Calu3 (cell line): ENCODE measurements at regions not wholly inside any gene's neighbourhood (a gene's known extent, or its start where the extent isn't known, plus 50 kb on each side); places are given as distances from the start of the nearest gene placed in this dataset.
"Not testable (repeated sequence)": the region's sequence is repeated elsewhere in the genome, so short reads cannot be mapped to it uniquely, and the experiment has no call there.

Experiments
- BruUV-seq: library from RNA; stranded (reverse); fragments of 400-500 nt; replicated peaks from 2 replicates; lab custom pipeline; 2021; lab: Mats Ljungman, UMichigan
- CTCF ChIA-PET: fragments of 300-600 bp; sonication (Branson Sonifier 250); formaldehyde crosslinking; loops from one replicate; lab custom pipeline; 2022; ENCODE audit warnings: antibody characterized with exemption; lab: Charles Lee
- DNase-seq: peaks from one replicate; pipeline ENCODE4 v3.0.0; 2022
- H3K27ac Mint-ChIP-seq: one replicate; pipeline ENCODE4 v1.8.0; 2022; ENCODE audit warnings: mixed read lengths; ENCODE audit not compliant: unreplicated experiment
- H3K27me3 Mint-ChIP-seq: one replicate; pipeline ENCODE4 v1.8.0; 2022; ENCODE audit warnings: mixed read lengths; ENCODE audit not compliant: unreplicated experiment
- H3K36me3 Mint-ChIP-seq: one replicate; pipeline ENCODE4 v1.8.0; 2022; ENCODE audit warnings: mild to moderate bottlenecking, moderate library complexity, mixed read lengths; ENCODE audit not compliant: insufficient read depth, unreplicated experiment
- H3K4me1 Mint-ChIP-seq: one replicate; pipeline ENCODE4 v1.8.0; 2022; ENCODE audit warnings: mild to moderate bottlenecking, low read depth, mixed read lengths; ENCODE audit not compliant: unreplicated experiment
- H3K4me3 Mint-ChIP-seq: one replicate; pipeline ENCODE4 v1.8.0; 2022; ENCODE audit warnings: mild to moderate bottlenecking, low read depth, moderate library complexity, mixed read lengths; ENCODE audit not compliant: unreplicated experiment
- H3K9me3 Mint-ChIP-seq: one replicate; pipeline ENCODE4 v1.8.0; 2022; ENCODE audit warnings: low read depth, mixed read lengths; ENCODE audit not compliant: unreplicated experiment
- intact Hi-C: fragments of 100-400 bp; cut with micrococcal nuclease; formaldehyde crosslinking; loops from one replicate; pipeline ENCODE4 v1.10.0; 2022; ENCODE audit not compliant: unreplicated experiment
- TF ChIP-seq, protein P1 (sequence below): fragments of 200-600 bp; IDR thresholded peaks from one replicate; pipeline ENCODE4 v1.8.0; 2022; ENCODE audit warnings: antibody characterized with exemption; ENCODE audit not compliant: unreplicated experiment

- no peaks in the 10 kb centered on the region for H3K4me1 Mint-ChIP-seq
- CTCF ChIA-PET, result no interaction called here
- intact Hi-C loops, result no loop called here
- peaks cover 3% of the 10 kb centered on the region for H3K9me3 Mint-ChIP-seq
- no peaks in the 10 kb centered on the region for H3K36me3 Mint-ChIP-seq
- no peaks in the 10 kb centered on the region for H3K27me3 Mint-ChIP-seq
- TF ChIP-seq, protein P1, sequence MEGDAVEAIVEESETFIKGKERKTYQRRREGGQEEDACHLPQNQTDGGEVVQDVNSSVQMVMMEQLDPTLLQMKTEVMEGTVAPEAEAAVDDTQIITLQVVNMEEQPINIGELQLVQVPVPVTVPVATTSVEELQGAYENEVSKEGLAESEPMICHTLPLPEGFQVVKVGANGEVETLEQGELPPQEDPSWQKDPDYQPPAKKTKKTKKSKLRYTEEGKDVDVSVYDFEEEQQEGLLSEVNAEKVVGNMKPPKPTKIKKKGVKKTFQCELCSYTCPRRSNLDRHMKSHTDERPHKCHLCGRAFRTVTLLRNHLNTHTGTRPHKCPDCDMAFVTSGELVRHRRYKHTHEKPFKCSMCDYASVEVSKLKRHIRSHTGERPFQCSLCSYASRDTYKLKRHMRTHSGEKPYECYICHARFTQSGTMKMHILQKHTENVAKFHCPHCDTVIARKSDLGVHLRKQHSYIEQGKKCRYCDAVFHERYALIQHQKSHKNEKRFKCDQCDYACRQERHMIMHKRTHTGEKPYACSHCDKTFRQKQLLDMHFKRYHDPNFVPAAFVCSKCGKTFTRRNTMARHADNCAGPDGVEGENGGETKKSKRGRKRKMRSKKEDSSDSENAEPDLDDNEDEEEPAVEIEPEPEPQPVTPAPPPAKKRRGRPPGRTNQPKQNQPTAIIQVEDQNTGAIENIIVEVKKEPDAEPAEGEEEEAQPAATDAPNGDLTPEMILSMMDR, result no peak
- no TSS peak for BruUV-seq
- no peak for DNase-seq
- no peak overlapping the region for H3K4me3 Mint-ChIP-seq
- no peak overlapping the region for H3K27ac Mint-ChIP-seq
Measured at GRCh38 chr14:39593377-39593776, 161.1 kb upstream of the FBXO33 start.

- BruUV-seq, result no TSS peak
- CTCF ChIA-PET, result no interaction called here
- Mint-ChIP-seq H3K4me3 (no peak overlapping the region), H3K36me3 (no peaks in the 10 kb centered on the region), H3K4me1 (no peaks in the 10 kb centered on the region), H3K27me3 (no peaks in the 10 kb centered on the region), H3K27ac (no peak overlapping the region), H3K9me3 (peaks cover 3% of the 10 kb centered on the region)
- TF ChIP-seq, protein P1, result no peak
- DNase-seq, result no peak
- intact Hi-C loops, result no loop called here
Measured at GRCh38 chr14:39592116-39592789, 160.0 kb upstream of the FBXO33 start.

DNA sequence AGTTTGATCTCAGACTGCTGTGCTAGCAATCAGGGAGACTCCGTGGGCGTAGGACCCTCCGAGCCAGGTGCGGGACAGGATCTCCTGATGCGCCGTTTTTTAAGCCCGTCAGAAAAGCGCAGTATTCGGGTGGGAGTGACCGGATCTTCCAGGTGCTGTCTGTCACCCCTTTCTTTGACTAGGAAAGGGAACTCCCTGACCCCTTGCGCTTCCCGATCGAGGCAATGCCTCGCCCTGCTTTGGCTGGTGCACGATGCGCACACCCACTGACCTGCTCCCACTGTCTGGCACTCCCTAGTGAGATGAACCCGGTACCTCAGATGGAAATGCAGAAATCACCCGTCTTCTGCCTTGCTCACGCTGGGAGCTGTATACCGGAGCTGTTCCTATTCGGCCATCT, 157.6 kb upstream of the FBXO33 start:
- H3K36me3 Mint-ChIP-seq, intact Hi-C loops, H3K27ac Mint-ChIP-seq, H3K4me3 Mint-ChIP-seq, BruUV-seq, H3K9me3 Mint-ChIP-seq, DNase-seq, CTCF ChIA-PET, H3K27me3 Mint-ChIP-seq, H3K4me1 Mint-ChIP-seq: not testable (repeated sequence)

DNA sequence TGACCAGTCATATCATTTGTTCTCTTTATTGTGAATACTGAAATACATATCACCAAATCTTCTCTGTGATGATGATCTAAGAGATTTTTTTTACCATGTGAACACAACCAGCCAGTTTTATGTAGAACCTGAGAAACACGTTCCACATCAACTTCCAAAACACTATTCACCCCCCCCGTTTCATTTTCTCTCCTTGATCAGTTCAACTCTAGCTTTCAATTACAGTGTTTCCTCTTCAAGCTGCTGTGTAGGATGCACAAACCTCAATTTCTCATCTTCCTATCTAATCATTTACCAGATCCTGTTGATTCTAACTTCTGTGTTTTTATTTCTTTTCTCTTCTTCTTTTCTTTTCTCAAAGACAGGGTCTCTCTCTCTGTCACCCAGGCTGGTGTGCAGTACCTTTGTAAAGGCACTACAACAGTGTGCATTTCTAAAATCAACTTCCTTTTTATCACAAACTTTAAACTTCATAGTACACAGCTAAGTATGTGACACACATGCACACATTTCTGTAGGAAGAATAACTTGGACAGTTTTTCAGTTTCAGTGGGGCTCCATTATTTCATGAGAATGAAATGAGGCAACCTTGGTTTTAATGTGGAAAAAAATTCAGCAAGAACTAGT, 149.9 kb upstream of the FBXO33 start:
- TF ChIP-seq, protein P1, result no peak
- Mint-ChIP-seq H3K36me3 (no peaks in the 10 kb centered on the region), H3K27me3 (no peaks in the 10 kb centered on the region), H3K27ac (no peak overlapping the region), H3K9me3 (no peaks in the 10 kb centered on the region), H3K4me3 (no peak overlapping the region), H3K4me1 (no peaks in the 10 kb centered on the region)
- DNase-seq, result no peak
- intact Hi-C loops, result no loop called here
- CTCF ChIA-PET, result no interaction called here
- no TSS peak for BruUV-seq

DNA sequence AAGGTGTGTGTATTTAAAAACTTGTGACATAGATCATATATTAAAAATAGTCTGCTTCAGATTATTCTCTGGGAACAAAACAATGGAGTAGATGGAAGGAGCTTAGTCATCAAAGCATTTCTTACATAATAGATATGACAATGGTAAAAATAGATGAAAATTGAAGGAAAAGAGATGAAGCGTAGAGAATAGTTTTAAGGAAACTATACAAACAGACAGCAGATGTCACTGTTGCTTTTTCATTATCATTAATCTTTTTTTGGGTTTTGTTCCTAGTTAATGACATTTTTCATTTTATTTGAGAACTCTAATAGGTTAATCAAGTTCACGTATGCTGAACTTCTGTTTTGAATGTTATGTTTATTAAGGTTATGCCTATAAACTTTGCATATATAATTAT, 149.2 kb upstream of the FBXO33 start:
- TF ChIP-seq, protein P1, result no peak
- no peak for DNase-seq
- no peaks in the 10 kb centered on the region for H3K4me1 Mint-ChIP-seq
- H3K27ac Mint-ChIP-seq, result no peak overlapping the region
- no peaks in the 10 kb centered on the region for H3K9me3 Mint-ChIP-seq
- no peaks in the 10 kb centered on the region for H3K36me3 Mint-ChIP-seq
- intact Hi-C loops, result no loop called here
- H3K27me3 Mint-ChIP-seq, result no peaks in the 10 kb centered on the region
- CTCF ChIA-PET, result no interaction called here
- no TSS peak for BruUV-seq
- no peak overlapping the region for H3K4me3 Mint-ChIP-seq
